Activated CD8-positive, alpha-beta T cell treated with anti-CD3 and anti-CD28 coated beads for 36 hours (primary cell): ENCODE measurements at regions not wholly inside any gene's neighbourhood (a gene's known extent, or its start where the extent isn't known, plus 50 kb on each side); places are given as distances from the start of the nearest gene placed in this dataset.

ENCODE experiments used
- ATAC-seq: fragments of 200-7000 bp; cut with Tn5 transposase; one replicate; pipeline ENCODE4 v1.10.0; 2021; ENCODE audit warnings: mild to moderate bottlenecking, moderate library complexity
- CTCF ChIA-PET: fragments of 350-600 bp; sonication (Branson Sonifier 250); formaldehyde crosslinking; loops from one replicate; lab custom pipeline; 2021; ENCODE audit warnings: antibody characterized with exemption; lab: Charles Lee
- POLR2A ChIA-PET: fragments of 350-600 bp; sonication (Branson Sonifier 250); formaldehyde crosslinking; loops from one replicate; lab custom pipeline; 2021; ENCODE audit warnings: antibody characterized with exemption; lab: Charles Lee
- DNase-seq: peaks from one replicate; pipeline ENCODE4 v3.0.0-alpha.2; 2020
- H3K27ac Mint-ChIP-seq: one replicate; pipeline ENCODE4 v1.8.0; 2021; ENCODE audit warnings: mild to moderate bottlenecking, mixed read lengths
- H3K27me3 Mint-ChIP-seq: one replicate; pipeline ENCODE4 v1.8.0; 2021; ENCODE audit warnings: mixed read lengths
- H3K36me3 Mint-ChIP-seq: one replicate; pipeline ENCODE4 v1.8.0; 2021; ENCODE audit warnings: low read depth, mixed read lengths
- H3K4me1 Mint-ChIP-seq: one replicate; pipeline ENCODE4 v1.8.0; 2021; ENCODE audit warnings: low read depth, mixed read lengths
- H3K4me3 Mint-ChIP-seq: one replicate; pipeline ENCODE4 v1.8.0; 2021; ENCODE audit warnings: mild to moderate bottlenecking, moderate library complexity, mixed read lengths
- H3K9me3 Mint-ChIP-seq: one replicate; pipeline ENCODE4 v1.8.0; 2021; ENCODE audit warnings: mixed read lengths
- CTCF ChIP-seq: fragments of 200-600 bp; IDR thresholded peaks from one replicate; pipeline ENCODE4 v1.8.0; 2022; ENCODE audit warnings: antibody characterized with exemption, mild to moderate bottlenecking
- intact Hi-C: fragments of 100-400 bp; cut with micrococcal nuclease; formaldehyde crosslinking; loops from one replicate; pipeline ENCODE4 v1.10.0; 2022

- H3K27ac Mint-ChIP-seq, result no peak overlapping the region
- peaks cover 10% of the 10 kb centered on the region for H3K27me3 Mint-ChIP-seq
- ChIA-PET CTCF (no interaction called here), POLR2A (no interaction called here)
- peaks cover 3% of the 10 kb centered on the region for H3K9me3 Mint-ChIP-seq
- ATAC-seq (no peak), DNase-seq (no peak)
- no peak for TF ChIP-seq CTCF
- H3K4me1 Mint-ChIP-seq, result no peaks in the 10 kb centered on the region
- intact Hi-C loops, result no loop called here
- H3K4me3 Mint-ChIP-seq, result no peak overlapping the region
- H3K36me3 Mint-ChIP-seq, result no peaks in the 10 kb centered on the region
Measured at GRCh38 chr11:116529271-116529670, 243.5 kb downstream of the BUD13 start.

- TF ChIP-seq CTCF, result no peak
- Mint-ChIP-seq H3K9me3 (peaks cover 3% of the 10 kb centered on the region), H3K4me3 (no peak overlapping the region), H3K4me1 (no peaks in the 10 kb centered on the region), H3K27ac (no peak overlapping the region), H3K27me3 (peaks cover 9% of the 10 kb centered on the region), H3K36me3 (no peaks in the 10 kb centered on the region)
- DNase-seq (no peak), ATAC-seq (no peak)
- ChIA-PET CTCF (no interaction called here), POLR2A (no interaction called here)
- intact Hi-C loops, result no loop called here
Measured at GRCh38 chr11:116527180-116527991, 245.4 kb downstream of the BUD13 start.

GRCh38 chr11:116525961-116526495 lies 246.8 kb downstream of the BUD13 start:
- DNase-seq (no peak), ATAC-seq (no peak)
- intact Hi-C loops, result no loop called here
- Mint-ChIP-seq H3K4me1 (no peaks in the 10 kb centered on the region), H3K4me3 (no peak overlapping the region), H3K36me3 (no peaks in the 10 kb centered on the region), H3K27ac (no peak overlapping the region), H3K27me3 (peaks cover 4% of the 10 kb centered on the region), H3K9me3 (peaks cover 3% of the 10 kb centered on the region)
- CTCF ChIA-PET, result no interaction called here
- TF ChIP-seq CTCF, result no peak
- POLR2A ChIA-PET, result no interaction called here

GRCh38 chr11:116519499-116519898 lies 253.3 kb downstream of the BUD13 start:
- Mint-ChIP-seq H3K4me3 (no peak overlapping the region), H3K4me1 (no peaks in the 10 kb centered on the region), H3K27ac (no peak overlapping the region), H3K27me3 (peaks cover 7% of the 10 kb centered on the region), H3K36me3 (no peaks in the 10 kb centered on the region), H3K9me3 (no peaks in the 10 kb centered on the region)
- ChIA-PET CTCF (no interaction called here), POLR2A (no interaction called here)
- intact Hi-C loops, result no loop called here
- ATAC-seq (no peak), DNase-seq (no peak)
- no peak for TF ChIP-seq CTCF

- DNase-seq, result no peak
- POLR2A ChIA-PET, result no interaction called here
- no peaks in the 10 kb centered on the region for H3K36me3 Mint-ChIP-seq
- no peaks in the 10 kb centered on the region for H3K9me3 Mint-ChIP-seq
- H3K4me1 Mint-ChIP-seq, result no peaks in the 10 kb centered on the region
- H3K4me3 Mint-ChIP-seq, result no peak overlapping the region
- CTCF ChIA-PET, result no interaction called here
- H3K27ac Mint-ChIP-seq, result no peak overlapping the region
- TF ChIP-seq CTCF, result no peak
- intact Hi-C loops, result no loop called here
- no peak for ATAC-seq
- peaks cover 12% of the 10 kb centered on the region for H3K27me3 Mint-ChIP-seq
Measured at GRCh38 chr11:116518141-116518540, 254.6 kb downstream of the BUD13 start.
